Nephron progenitor cell (in vitro differentiated cells): ENCODE measurements at regions not wholly inside any gene's neighbourhood (a gene's known extent, or its start where the extent isn't known, plus 50 kb on each side); places are given as distances from the start of the nearest gene placed in this dataset.

Source experiments
- DNase-seq: peaks from one replicate; pipeline ENCODE4 v3.0.0; 2021
- H3K27ac Mint-ChIP-seq: 2 replicates; pipeline ENCODE4 v1.8.0; 2021; ENCODE audit warnings: mild to moderate bottlenecking, moderate library complexity, mixed read lengths
- H3K27me3 Mint-ChIP-seq: 2 replicates; pipeline ENCODE4 v1.8.0; 2021; ENCODE audit warnings: mild to moderate bottlenecking, low read depth, mixed read lengths; ENCODE audit not compliant: poor library complexity
- H3K36me3 Mint-ChIP-seq: 2 replicates; pipeline ENCODE4 v1.8.0; 2021; ENCODE audit warnings: low read depth, mixed read lengths
- H3K4me1 Mint-ChIP-seq: 2 replicates; pipeline ENCODE4 v1.8.0; 2021; ENCODE audit warnings: mixed read lengths
- H3K4me3 Mint-ChIP-seq: 2 replicates; pipeline ENCODE4 v1.8.0; 2021; ENCODE audit warnings: mild to moderate bottlenecking, moderate library complexity, mixed read lengths
- H3K9me3 Mint-ChIP-seq: 2 replicates; pipeline ENCODE4 v1.8.0; 2021; ENCODE audit warnings: mild to moderate bottlenecking, moderate library complexity, mixed read lengths
- CTCF ChIP-seq: fragments of 200-600 bp; sonication (generic); IDR thresholded peaks from 2 replicates; pipeline ENCODE4 v1.5.0; 2021; ENCODE audit warnings: antibody characterized with exemption

- Mint-ChIP-seq H3K4me1 (no peaks in the 10 kb centered on the region), H3K27ac (no peak overlapping the region)
- no peak for DNase-seq
Measured at GRCh38 chr5:173456751-173457171, 128.5 kb upstream of the STC2 start.

GRCh38 chr5:173456181-173456580, 128.0 kb upstream of the STC2 start:
- H3K27ac Mint-ChIP-seq: no peak overlapping the region
- H3K4me1 Mint-ChIP-seq: no peaks in the 10 kb centered on the region

More at GRCh38 chr5:173456751-173457171, 128.5 kb upstream of the STC2 start:
- no peaks in the 10 kb centered on the region for H3K36me3 Mint-ChIP-seq
- no peak for TF ChIP-seq CTCF
- no peak overlapping the region for H3K4me3 Mint-ChIP-seq
- H3K27me3 Mint-ChIP-seq: peaks cover 33% of the 10 kb centered on the region
- H3K9me3 Mint-ChIP-seq: no peaks in the 10 kb centered on the region

GRCh38 chr5:173455599-173455957, 127.4 kb upstream of the STC2 start:
- Mint-ChIP-seq H3K4me1 (no peaks in the 10 kb centered on the region), H3K36me3 (no peaks in the 10 kb centered on the region), H3K27ac (no peak overlapping the region), H3K9me3 (no peaks in the 10 kb centered on the region), H3K4me3 (no peak overlapping the region), H3K27me3 (peaks cover 25% of the 10 kb centered on the region)
- TF ChIP-seq CTCF: no peak
- DNase-seq: no peak

More at GRCh38 chr5:173456181-173456580, 128.0 kb upstream of the STC2 start:
- Mint-ChIP-seq H3K36me3 (no peaks in the 10 kb centered on the region), H3K9me3 (no peaks in the 10 kb centered on the region), H3K4me3 (no peak overlapping the region), H3K27me3 (peaks cover 30% of the 10 kb centered on the region)
- no peak for DNase-seq
- TF ChIP-seq CTCF: no peak

GRCh38 chr5:173454736-173455598, 126.8 kb upstream of the STC2 start:
- Mint-ChIP-seq H3K27me3 (peaks cover 23% of the 10 kb centered on the region), H3K4me1 (no peaks in the 10 kb centered on the region)
- DNase-seq: no peak

GRCh38 chr5:173454361-173454735, 126.1 kb upstream of the STC2 start:
- DNase-seq: no peak

More at GRCh38 chr5:173454736-173455598, 126.8 kb upstream of the STC2 start:
- no peak overlapping the region for H3K27ac Mint-ChIP-seq
- no peak for TF ChIP-seq CTCF
- no peaks in the 10 kb centered on the region for H3K9me3 Mint-ChIP-seq
- no peaks in the 10 kb centered on the region for H3K36me3 Mint-ChIP-seq
- H3K4me3 Mint-ChIP-seq: no peak overlapping the region

More at GRCh38 chr5:173454361-173454735, 126.1 kb upstream of the STC2 start:
- no peak for TF ChIP-seq CTCF
- Mint-ChIP-seq H3K9me3 (no peaks in the 10 kb centered on the region), H3K4me1 (no peaks in the 10 kb centered on the region), H3K27ac (no peak overlapping the region), H3K27me3 (peaks cover 19% of the 10 kb centered on the region), H3K36me3 (no peaks in the 10 kb centered on the region), H3K4me3 (no peak overlapping the region)
